K562 (cell line): ENCODE measurements at regions not wholly inside any gene's neighbourhood (a gene's known extent, or its start where the extent isn't known, plus 50 kb on each side); places are given as distances from the start of the nearest gene placed in this dataset.

Experiments used
- ATAC-seq: fragments of 200-7000 bp; cut with Tn5 transposase; 3 replicates; pipeline ENCODE4 v1.9.1; 2020; ENCODE audit warnings: moderate library complexity
- BruUV-seq: library from RNA; stranded (reverse); fragments of 400-500 nt; replicated peaks from 2 replicates; lab custom pipeline; 2021; lab: Mats Ljungman, UMichigan
- CTCF ChIA-PET: fragments of 300-600 bp; formaldehyde crosslinking; extraction: SDS; loops from one replicate; lab custom pipeline; 2021; ENCODE audit warnings: low intra/inter-chr PET ratio; lab: Yijun Ruan, JAX
- POLR2A ChIA-PET: fragments of 300-600, 350-650 bp; sonication (Branson Sonifier 250); formaldehyde crosslinking; extraction: SDS; loops from one replicate; lab custom pipeline; 2021; ENCODE audit warnings: antibody characterized with exemption, inconsistent platforms; lab: Yijun Ruan, JAX
- DNase-seq, 4 experiments: peaks; one replicate each; pipeline versions ENCODE4 v3.0.0 to v3.0.0-alpha.2; 2011 to 2018; ENCODE audit warnings: low spot score in 3 of 4, mixed read lengths in 3 of 4; ENCODE audit errors: extremely low read depth in 1 of 4
- FAIRE-seq: peaks from 2 replicates; lab custom pipeline; 2011; peaks lifted over from hg19 to GRCh38; lab: Jason Lieb, UNC
- H2AFZ ChIP-seq: 2 replicates; pipeline ENCODE4 v1.6.0; 2011; ENCODE audit warnings: low read depth, low read length, control low read depth, inconsistent platforms
- H3K27ac ChIP-seq: fragments of 200-600 bp; 3 replicates; pipeline ENCODE4 v1.8.0; 2011; ENCODE audit warnings: low read depth, mild to moderate bottlenecking, control low read depth, inconsistent platforms, low read length, moderate library complexity, mixed read lengths; ENCODE audit errors: extremely low read depth
- H3K27me3 ChIP-seq, 2 experiments: fragments of 300-600 bp in 1 of 2; 2 replicates in 1 of 2; 3 replicates in 1 of 2; pipeline versions ENCODE4 v1.6.0 to v1.8.0; 2011; ENCODE audit warnings: inconsistent platforms in 2 of 2, low read length in 2 of 2, mild to moderate bottlenecking in 1 of 2, mixed read lengths in 1 of 2, moderate library complexity in 1 of 2; ENCODE audit not compliant: control insufficient read depth in 2 of 2, insufficient read depth in 2 of 2
- H3K36me3 ChIP-seq: fragments of 300-600 bp; 3 replicates; pipeline ENCODE4 v1.8.0; 2011; ENCODE audit warnings: mild to moderate bottlenecking, low read length, inconsistent platforms; ENCODE audit not compliant: control insufficient read depth, insufficient read depth
- H3K4me1 ChIP-seq, 2 experiments: fragments of 200-600 bp in 1 of 2; replicated peaks in 1 of 2; 2 replicates in 1 of 2; 3 replicates in 1 of 2; pipeline versions ENCODE4 v1.5.1 to v1.8.0; 2011; ENCODE audit warnings: inconsistent platforms in 2 of 2, low read length in 2 of 2, mild to moderate bottlenecking in 1 of 2, mixed read lengths in 1 of 2, moderate library complexity in 1 of 2; ENCODE audit not compliant: control insufficient read depth in 2 of 2, insufficient read depth in 2 of 2
- H3K4me2 ChIP-seq: 2 replicates; pipeline ENCODE4 v1.6.1; 2011; ENCODE audit warnings: low read length, control low read depth, inconsistent platforms, mixed read lengths; ENCODE audit not compliant: insufficient read depth
- H3K4me3 ChIP-seq: fragments of 200-600 bp; sonication (generic), shearing (Covaris generic); 2 replicates; pipeline ENCODE4 v1.5.1; 2016; ENCODE audit warnings: control low read depth, inconsistent platforms
- H3K79me2 ChIP-seq: fragments of 200-600 bp; 3 replicates; pipeline ENCODE4 v1.8.0; 2011; ENCODE audit warnings: low read length, inconsistent platforms; ENCODE audit not compliant: control insufficient read depth, insufficient read depth
- H3K9ac ChIP-seq, 2 experiments: 2 replicates each; pipeline versions ENCODE4 v1.6.0 to v1.6.1; 2011; ENCODE audit warnings: low read depth in 2 of 2, low read length in 2 of 2, control low read depth in 1 of 2, inconsistent platforms in 1 of 2, mild to moderate bottlenecking in 1 of 2, mixed read lengths in 1 of 2; ENCODE audit not compliant: insufficient read depth in 1 of 2
- H3K9me1 ChIP-seq: one replicate; pipeline ENCODE4 v1.6.0; 2011; ENCODE audit warnings: inconsistent platforms, mild to moderate bottlenecking, low read length, moderate library complexity; ENCODE audit not compliant: control insufficient read depth, insufficient read depth
- H3K9me3 ChIP-seq: replicated peaks from 2 replicates; pipeline ENCODE4 v1.5.1; 2011; ENCODE audit warnings: low read depth, low read length, inconsistent platforms; ENCODE audit not compliant: control insufficient read depth, insufficient read depth
- H4K20me1 ChIP-seq: replicated peaks from 2 replicates; pipeline ENCODE4 v1.6.1; 2011; ENCODE audit warnings: low read length, inconsistent platforms, mixed read lengths; ENCODE audit not compliant: control insufficient read depth, insufficient read depth
- ATF2 ChIP-seq: sonication (generic); formaldehyde crosslinking; IDR thresholded peaks from 2 replicates; pipeline ENCODE4 v1.8.1; 2022; ENCODE audit warnings: missing genetic modification reagents
- CAMTA2 ChIP-seq: fragments of 250-450 bp; sonication (Bioruptor Pico); conservative IDR thresholded peaks from 2 replicates; pipeline ENCODE4 v1.5.1; 2022
- CHD4 ChIP-seq: fragments of 200-600 bp; sonication (generic); IDR thresholded peaks from 3 replicates; pipeline ENCODE4 v1.6.1; 2012; ENCODE audit warnings: low read depth, mild to moderate bottlenecking, mixed read lengths, low read length, inconsistent platforms; ENCODE audit not compliant: insufficient read depth, insufficient replicate concordance, poor library complexity, severe bottlenecking
- EHMT2 ChIP-seq: fragments of 450-650 bp; IDR thresholded peaks from 2 replicates; pipeline ENCODE4 v1.6.1; 2018; ENCODE audit warnings: antibody characterized with exemption
- EP300 ChIP-seq: IDR thresholded peaks from 2 replicates; pipeline ENCODE4 v1.6.1; 2012; ENCODE audit warnings: low read length, improper control_type of control experiment
- HDAC2 ChIP-seq: fragments of 450-650 bp; IDR thresholded peaks from 2 replicates; pipeline ENCODE4 v1.6.1; 2016; ENCODE audit warnings: mild to moderate bottlenecking
- IRF2 ChIP-seq: sonication (generic); formaldehyde crosslinking; IDR thresholded peaks from 2 replicates; pipeline ENCODE4 v1.8.1; 2022; ENCODE audit warnings: mild to moderate bottlenecking, missing genetic modification reagents
- KLF16 ChIP-seq: IDR thresholded peaks from 2 replicates; pipeline ENCODE4 v1.6.1; 2016; ENCODE audit warnings: antibody characterized with exemption
- NR1H2 ChIP-seq: sonication (generic); formaldehyde crosslinking; IDR thresholded peaks from 2 replicates; pipeline ENCODE4 v1.4.0; 2020; ENCODE audit warnings: mild to moderate bottlenecking, missing genetic modification reagents
- PRMT5 ChIP-seq: sonication (generic); formaldehyde crosslinking; IDR thresholded peaks from 2 replicates; pipeline ENCODE4 v1.5.0; 2020; ENCODE audit warnings: missing genetic modification reagents
- SMC3 ChIP-seq: conservative IDR thresholded peaks from 2 replicates; pipeline ENCODE4 v1.6.1; 2011; ENCODE audit warnings: low read depth, low read length, improper control_type of control experiment; ENCODE audit not compliant: insufficient read depth
- ZNF23 ChIP-seq: fragments of 250-450 bp; sonication (Bioruptor Pico); IDR thresholded peaks from 2 replicates; pipeline ENCODE4 v1.4.0; 2020; ENCODE audit warnings: mild to moderate bottlenecking
- ZNF354B ChIP-seq: fragments of 250-450 bp; sonication (Bioruptor Pico); IDR thresholded peaks from 2 replicates; pipeline ENCODE4 v1.4.0; 2020
- ZNF408 ChIP-seq: fragments of 250-450 bp; sonication (Bioruptor Pico); IDR thresholded peaks from 2 replicates; pipeline ENCODE4 v1.4.0; 2020; ENCODE audit warnings: low read depth, mild to moderate bottlenecking, moderate library complexity
- ZNF766 ChIP-seq: fragments of 200-800 bp; sonication (Bioruptor generic); conservative IDR thresholded peaks from 2 replicates; pipeline ENCODE4 v1.6.1; 2016; ENCODE audit warnings: missing genetic modification characterization, missing compliant biosample characterization
- WGBS: fragments of 100-300 bp; shearing (Covaris generic); methylation state at CpG from one replicate; pipeline ENCODE4 v1.1.6; 2016; ENCODE audit warnings: low coverage, mixed read lengths; ENCODE audit not compliant: insufficient coverage; ENCODE audit errors: missing lambda C conversion rate; 5-methylcytosine and 5-hydroxymethylcytosine counted together
- in situ Hi-C: fragments of 300-500 bp; cut with MboI; formaldehyde crosslinking; loops from 4 replicates; pipeline ENCODE4 v1.15.0; 2018; ENCODE audit warnings: inconsistent platforms, mixed read lengths
- intact Hi-C: fragments of 100-400 bp; cut with micrococcal nuclease; formaldehyde crosslinking; loops from 2 replicates; pipeline ENCODE4 v1.14.2; 2022

- Histone ChIP-seq H2AFZ (no peak overlapping the region), H3K9me3 (no peaks in the 10 kb centered on the region), H3K4me3 (no peak overlapping the region), H4K20me1 (no peaks in the 10 kb centered on the region), H3K9ac (no peak overlapping the region), H3K27ac (no peak overlapping the region), H3K4me2 (no peak overlapping the region), H3K4me1 (no peaks in the 10 kb centered on the region), H3K9me1 (no peaks in the 10 kb centered on the region), H3K27me3 (no peaks in the 10 kb centered on the region), H3K36me3 (no peaks in the 10 kb centered on the region), H3K79me2 (no peaks in the 10 kb centered on the region)
- ATAC-seq, result no peak
- CTCF ChIA-PET, result no interaction called here
- no peak for DNase-seq
- BruUV-seq, result no TSS peak
- in situ Hi-C loops (no loop called here), intact Hi-C loops (no loop called here)
- 3% methylated on average over 4 of the region's 4 CpGs for WGBS
- TF ChIP-seq HDAC2 (no peak), ZNF766 (no peak), PRMT5 (CRISPR knock-in tag) (no peak), ZNF354B (CRISPR knock-in tag) (no peak)
- FAIRE-seq, result no peak
- POLR2A ChIA-PET, result interaction anchor here (0.6 kb wide), 1 partner anchor 58 kb away, joined by 5 read pairs; no protein-coding TSS in a partner anchor
Measured at GRCh38 chr22:26994801-26995200, 337.4 kb downstream of the MIAT start.

GRCh38 chr22:26995235-26995634 is 337.8 kb downstream of the MIAT start:
- DNase-seq (no peak), ATAC-seq (no peak), FAIRE-seq (no peak)
- Histone ChIP-seq H3K9me3 (no peaks in the 10 kb centered on the region), H3K9ac (no peak overlapping the region), H3K27me3 (no peaks in the 10 kb centered on the region), H3K79me2 (no peaks in the 10 kb centered on the region), H2AFZ (no peak overlapping the region), H3K9me1 (no peaks in the 10 kb centered on the region), H3K27ac (no peak overlapping the region), H3K4me2 (no peak overlapping the region), H3K4me1 (no peaks in the 10 kb centered on the region), H4K20me1 (no peaks in the 10 kb centered on the region), H3K36me3 (no peaks in the 10 kb centered on the region), H3K4me3 (no peak overlapping the region)
- in situ Hi-C loops (no loop called here), intact Hi-C loops (no loop called here)
- ChIA-PET CTCF (no interaction called here), POLR2A (interaction anchor here (0.6 kb wide), 1 partner anchor 59 kb away, joined by 5 read pairs; no protein-coding TSS in a partner anchor)
- no TSS peak for BruUV-seq
- TF ChIP-seq IRF2, result no peak
- no peak for TF ChIP-seq ATF2 (CRISPR knock-in tag)
- no peak for TF ChIP-seq NR1H2 (CRISPR knock-in tag)
- no peak for TF ChIP-seq ZNF23 (CRISPR knock-in tag)
- no peak for TF ChIP-seq EP300
- TF ChIP-seq SMC3, result no peak
- TF ChIP-seq CAMTA2 (CRISPR knock-in tag), result no peak
- no peak for TF ChIP-seq KLF16
- no peak for TF ChIP-seq ZNF408 (CRISPR knock-in tag)
- TF ChIP-seq EHMT2, result no peak
- no peak for TF ChIP-seq CHD4
- WGBS, result 0% methylated on average over 3 of the region's 3 CpGs
